Karpas-422 (cell line): ENCODE measurements at regions not wholly inside any gene's neighbourhood (a gene's known extent, or its start where the extent isn't known, plus 50 kb on each side); places are given as distances from the start of the nearest gene placed in this dataset.
"Not testable (repeated sequence)": the region's sequence is repeated elsewhere in the genome, so short reads cannot be mapped to it uniquely, and the experiment has no call there.

Experiments used
- DNase-seq: peaks from one replicate; pipeline ENCODE4 v3.0.0-alpha.2; 2015
- H2AFZ ChIP-seq: fragments of 200-600 bp; sonication (generic); 2 replicates; pipeline ENCODE4 v1.6.1; 2014; ENCODE audit warnings: antibody characterized with exemption, low read length, mixed read lengths
- H3K27ac ChIP-seq: fragments of 200-600 bp; sonication (generic); 2 replicates; pipeline ENCODE4 v1.5.1; 2014; ENCODE audit warnings: mild to moderate bottlenecking, low read length, moderate library complexity
- H3K27me3 ChIP-seq: fragments of 200-600 bp; sonication (generic); 2 replicates; pipeline ENCODE4 v1.6.1; 2014; ENCODE audit warnings: low read length, mixed read lengths
- H3K36me3 ChIP-seq: fragments of 200-600 bp; sonication (generic); 2 replicates; pipeline ENCODE4 v1.6.1; 2014; ENCODE audit warnings: low read length, mixed read lengths; ENCODE audit not compliant: insufficient read depth
- H3K4me1 ChIP-seq: fragments of 200-600 bp; sonication (generic); 2 replicates; pipeline ENCODE4 v1.6.1; 2014; ENCODE audit warnings: mild to moderate bottlenecking, low read length, mixed read lengths
- H3K4me2 ChIP-seq: fragments of 200-600 bp; sonication (generic); 2 replicates; pipeline ENCODE4 v1.6.1; 2014; ENCODE audit warnings: low read length, low read depth, mild to moderate bottlenecking; ENCODE audit not compliant: poor library complexity, severe bottlenecking
- H3K4me3 ChIP-seq: fragments of 200-600 bp; sonication (generic); 2 replicates; pipeline ENCODE4 v1.5.1; 2014; ENCODE audit warnings: mild to moderate bottlenecking, antibody characterized with exemption, low read length, mixed read lengths
- H3K79me2 ChIP-seq: fragments of 200-600 bp; sonication (generic); 2 replicates; pipeline ENCODE4 v1.6.1; 2014; ENCODE audit warnings: mild to moderate bottlenecking, low read length, mixed read lengths
- H3K9ac ChIP-seq: fragments of 200-600 bp; sonication (generic); 2 replicates; pipeline ENCODE4 v1.6.0; 2014; ENCODE audit warnings: low read length
- H3K9me2 ChIP-seq: fragments of 200-600 bp; sonication (generic), shearing (Covaris generic); replicated peaks from 2 replicates; pipeline ENCODE4 v1.6.0; 2014; ENCODE audit warnings: mild to moderate bottlenecking, low read length, moderate library complexity; ENCODE audit not compliant: insufficient read depth
- H3K9me3 ChIP-seq: fragments of 300-700, 200-600 bp; sonication (generic); 2 replicates; pipeline ENCODE4 v1.6.1; 2014; ENCODE audit warnings: low read length, mixed read lengths
- H4K20me1 ChIP-seq: fragments of 200-600 bp; sonication (generic); 2 replicates; pipeline ENCODE4 v1.6.1; 2014; ENCODE audit warnings: mild to moderate bottlenecking, antibody characterized with exemption, low read length, low read depth; ENCODE audit not compliant: insufficient read depth

- Histone ChIP-seq H4K20me1 (no peaks in the 10 kb centered on the region), H3K27ac (no peak overlapping the region), H3K9me3 (no peaks in the 10 kb centered on the region), H3K9ac (no peak overlapping the region), H3K27me3 (no peaks in the 10 kb centered on the region), H3K79me2 (no peaks in the 10 kb centered on the region), H3K4me2 (no peak overlapping the region), H3K4me3 (no peak overlapping the region), H3K36me3 (no peaks in the 10 kb centered on the region), H3K9me2 (no peaks in the 10 kb centered on the region), H3K4me1 (no peaks in the 10 kb centered on the region), H2AFZ (no peak overlapping the region)
- no peak for DNase-seq
Observed at GRCh38 chr3:26932752-26933151, 310.2 kb downstream of the LRRC3B start.

GRCh38 chr3:26945480-26945879 lies 322.9 kb downstream of the LRRC3B start:
- H3K4me2 ChIP-seq, H3K4me3 ChIP-seq, H3K27me3 ChIP-seq, H3K9me2 ChIP-seq, H3K36me3 ChIP-seq, H3K4me1 ChIP-seq, H3K9ac ChIP-seq, H3K79me2 ChIP-seq, H2AFZ ChIP-seq, DNase-seq, H4K20me1 ChIP-seq, H3K27ac ChIP-seq: not testable (repeated sequence)
- H3K9me3 ChIP-seq = peaks cover 11% of the 10 kb centered on the region

GRCh38 chr3:26960382-26960781 lies 337.8 kb downstream of the LRRC3B start:
- no peak for DNase-seq
- H3K36me3 ChIP-seq = no peaks in the 10 kb centered on the region
- no peak overlapping the region for H3K27ac ChIP-seq
- no peak overlapping the region for H3K4me3 ChIP-seq
- no peak overlapping the region for H3K9ac ChIP-seq
- no peaks in the 10 kb centered on the region for H3K9me2 ChIP-seq
- H2AFZ ChIP-seq = no peak overlapping the region
- no peaks in the 10 kb centered on the region for H3K4me1 ChIP-seq
- no peaks in the 10 kb centered on the region for H3K27me3 ChIP-seq
- H4K20me1 ChIP-seq = no peaks in the 10 kb centered on the region
- H3K4me2 ChIP-seq = no peak overlapping the region
- H3K79me2 ChIP-seq = no peaks in the 10 kb centered on the region
- no peaks in the 10 kb centered on the region; the same call in 1 of the 2 replicates for H3K9me3 ChIP-seq

GRCh38 chr3:26962492-26963360 lies 340.2 kb downstream of the LRRC3B start:
- H3K4me1 ChIP-seq = no peaks in the 10 kb centered on the region

GRCh38 chr3:26963361-26963743 lies 340.8 kb downstream of the LRRC3B start:
- no peaks in the 10 kb centered on the region for H3K9me2 ChIP-seq
- no peaks in the 10 kb centered on the region for H3K27me3 ChIP-seq
- no peak overlapping the region for H2AFZ ChIP-seq
- no peaks in the 10 kb centered on the region for H4K20me1 ChIP-seq
- no peak for DNase-seq
- no peaks in the 10 kb centered on the region for H3K4me1 ChIP-seq
- H3K4me3 ChIP-seq = no peak overlapping the region
- no peaks in the 10 kb centered on the region for H3K79me2 ChIP-seq
- no peaks in the 10 kb centered on the region for H3K36me3 ChIP-seq
- H3K9me3 ChIP-seq = no peaks in the 10 kb centered on the region; the same call in 1 of the 2 replicates
- no peak overlapping the region for H3K27ac ChIP-seq
- no peak overlapping the region for H3K4me2 ChIP-seq
- H3K9ac ChIP-seq = no peak overlapping the region

More at GRCh38 chr3:26962492-26963360, 340.2 kb downstream of the LRRC3B start:
- Histone ChIP-seq H3K9me2 (no peaks in the 10 kb centered on the region), H3K27ac (no peak overlapping the region), H4K20me1 (no peaks in the 10 kb centered on the region), H3K4me3 (no peak overlapping the region), H3K4me2 (no peak overlapping the region), H2AFZ (no peak overlapping the region), H3K27me3 (no peaks in the 10 kb centered on the region), H3K9me3 (no peaks in the 10 kb centered on the region; the same call in 1 of the 2 replicates), H3K79me2 (no peaks in the 10 kb centered on the region), H3K9ac (no peak overlapping the region), H3K36me3 (no peaks in the 10 kb centered on the region)
- DNase-seq = no peak

- no peak overlapping the region for H3K9ac ChIP-seq
- H3K4me1 ChIP-seq = no peaks in the 10 kb centered on the region
- DNase-seq = no peak
Observed at GRCh38 chr3:26964313-26964712, 341.7 kb downstream of the LRRC3B start.

GRCh38 chr3:26964836-26965235 lies 342.3 kb downstream of the LRRC3B start:
- Histone ChIP-seq H3K36me3 (no peaks in the 10 kb centered on the region), H2AFZ (no peak overlapping the region), H3K9me3 (no peaks in the 10 kb centered on the region; the same call in 1 of the 2 replicates), H3K4me1 (no peaks in the 10 kb centered on the region), H3K9ac (no peak overlapping the region), H3K9me2 (no peaks in the 10 kb centered on the region), H4K20me1 (no peaks in the 10 kb centered on the region), H3K27ac (no peak overlapping the region), H3K27me3 (no peaks in the 10 kb centered on the region), H3K79me2 (no peaks in the 10 kb centered on the region), H3K4me3 (no peak overlapping the region), H3K4me2 (no peak overlapping the region)
- DNase-seq = no peak

More at GRCh38 chr3:26964313-26964712, 341.7 kb downstream of the LRRC3B start:
- Histone ChIP-seq H2AFZ (no peak overlapping the region), H3K79me2 (no peaks in the 10 kb centered on the region), H3K36me3 (no peaks in the 10 kb centered on the region), H3K9me2 (no peaks in the 10 kb centered on the region), H3K9me3 (no peaks in the 10 kb centered on the region; the same call in 1 of the 2 replicates), H3K27ac (no peak overlapping the region), H3K27me3 (no peaks in the 10 kb centered on the region), H3K4me3 (no peak overlapping the region), H4K20me1 (no peaks in the 10 kb centered on the region), H3K4me2 (no peak overlapping the region)

- H3K4me2 ChIP-seq = no peak overlapping the region
- H3K9me3 ChIP-seq = no peaks in the 10 kb centered on the region; the same call in 1 of the 2 replicates
Observed at GRCh38 chr3:26967501-26967900, 344.9 kb downstream of the LRRC3B start.

More at GRCh38 chr3:26967501-26967900, 344.9 kb downstream of the LRRC3B start:
- no peak overlapping the region for H3K9ac ChIP-seq
- no peaks in the 10 kb centered on the region for H4K20me1 ChIP-seq
- no peaks in the 10 kb centered on the region for H3K79me2 ChIP-seq
- no peaks in the 10 kb centered on the region for H3K36me3 ChIP-seq
- no peaks in the 10 kb centered on the region for H3K4me1 ChIP-seq
- no peak for DNase-seq
- no peak overlapping the region for H2AFZ ChIP-seq
- no peak overlapping the region for H3K27ac ChIP-seq
- H3K27me3 ChIP-seq = no peaks in the 10 kb centered on the region
- H3K9me2 ChIP-seq = no peaks in the 10 kb centered on the region
- H3K4me3 ChIP-seq = no peak overlapping the region
